Stimulated activated CD4-positive, alpha-beta T cell treated with anti-CD3 and anti-CD28 coated beads, TNF-alpha, amount 100 ng/mL, for 24 hours (primary cell): ENCODE measurements at regions not wholly inside any gene's neighbourhood (a gene's known extent, or its start where the extent isn't known, plus 50 kb on each side); places are given as distances from the start of the nearest gene placed in this dataset.

Experiments used
- DNase-seq, 3 experiments: peaks; one replicate each; pipeline ENCODE4 v3.0.0-alpha.2; 2020; ENCODE audit warnings: low read depth in 3 of 3

DNA sequence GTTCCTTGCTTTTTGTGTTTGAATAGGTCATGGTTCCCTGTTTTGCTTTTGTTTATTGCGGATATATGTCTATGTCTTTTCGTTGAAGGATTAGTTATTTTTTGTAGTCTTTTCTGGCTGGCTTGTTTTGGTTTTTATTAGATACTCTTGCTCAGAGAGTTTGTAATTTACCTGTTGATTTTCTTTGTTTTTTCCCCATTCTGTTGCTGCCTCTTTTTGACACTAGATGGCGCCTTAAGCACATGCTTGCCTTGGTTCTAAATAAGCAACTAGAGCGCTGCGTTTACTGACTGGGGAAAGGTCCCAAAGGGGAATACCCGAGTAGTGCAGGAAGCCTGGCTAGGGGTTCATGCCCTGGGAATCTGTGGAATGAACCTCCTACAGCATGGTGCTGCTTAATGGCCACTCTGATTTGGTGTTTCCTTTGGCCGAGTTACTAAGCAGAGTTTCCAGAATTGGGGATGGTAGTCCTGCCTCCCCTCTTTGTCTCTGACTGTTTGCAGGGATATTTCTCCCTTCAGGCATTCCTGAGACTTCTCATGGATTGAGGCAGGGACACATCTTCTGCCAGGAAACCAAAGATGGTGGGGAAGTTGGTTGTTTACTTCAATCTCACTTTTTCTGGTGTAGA, 143.2 kb downstream of the PTPRU start:
- DNase-seq, result no peak
